Stomach (tissue), 4 donors: ENCODE measurements at regions not wholly inside any gene's neighbourhood (a gene's known extent, or its start where the extent isn't known, plus 50 kb on each side); places are given as distances from the start of the nearest gene placed in this dataset.

ENCODE experiments used
- EP300 ChIP-seq: sonication (generic); formaldehyde crosslinking; IDR thresholded peaks from one replicate; pipeline ENCODE4 v1.6.1; 2017; ENCODE audit warnings: antibody characterized with exemption
- POLR2A ChIP-seq, 4 donors: fragments of 450-650 bp; IDR thresholded peaks; one replicate each; pipeline ENCODE4 v1.6.1; 2016; ENCODE audit warnings: antibody characterized with exemption in 4 of 4, control low read depth in 2 of 4, mild to moderate bottlenecking in 1 of 4, moderate library complexity in 1 of 4
- POLR2AphosphoS5 ChIP-seq, 3 donors: sonication (generic); formaldehyde crosslinking; IDR thresholded peaks; one replicate each; pipeline ENCODE4 v1.6.1; 2016; ENCODE audit warnings: antibody characterized with exemption in 3 of 3
- TF ChIP-seq, protein P1 (sequence below), 7 experiments: fragments of 450-650 bp in 4 of 7; fragments of 200-600 bp in 3 of 7; sonication (generic) in 3 of 7; IDR thresholded peaks; one replicate each; pipeline ENCODE4 v1.5.1; 2016 to 2019; ENCODE audit warnings: antibody characterized with exemption in 7 of 7, control low read depth in 2 of 7, mild to moderate bottlenecking in 1 of 7

DNA sequence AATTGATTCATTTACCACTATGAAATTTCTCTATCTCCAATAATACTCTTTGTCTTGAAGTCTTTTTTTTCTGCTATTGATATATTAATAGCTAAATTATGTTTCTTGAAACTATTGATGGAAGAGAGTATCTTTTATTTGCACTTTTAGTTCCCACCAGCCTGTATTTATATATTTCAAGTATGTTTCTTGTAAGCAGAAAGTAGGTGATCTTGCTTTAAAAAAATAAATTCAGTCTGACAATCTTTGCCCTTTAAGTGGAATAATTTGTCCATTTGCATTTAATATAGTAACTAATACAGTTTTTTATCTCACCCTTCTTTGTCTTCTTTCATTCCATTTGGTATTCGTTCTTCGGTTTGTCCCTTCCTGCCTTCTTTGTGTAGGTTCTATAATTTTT is 790.5 kb downstream of the MCTP2 start:
- TF ChIP-seq, protein P1, sequence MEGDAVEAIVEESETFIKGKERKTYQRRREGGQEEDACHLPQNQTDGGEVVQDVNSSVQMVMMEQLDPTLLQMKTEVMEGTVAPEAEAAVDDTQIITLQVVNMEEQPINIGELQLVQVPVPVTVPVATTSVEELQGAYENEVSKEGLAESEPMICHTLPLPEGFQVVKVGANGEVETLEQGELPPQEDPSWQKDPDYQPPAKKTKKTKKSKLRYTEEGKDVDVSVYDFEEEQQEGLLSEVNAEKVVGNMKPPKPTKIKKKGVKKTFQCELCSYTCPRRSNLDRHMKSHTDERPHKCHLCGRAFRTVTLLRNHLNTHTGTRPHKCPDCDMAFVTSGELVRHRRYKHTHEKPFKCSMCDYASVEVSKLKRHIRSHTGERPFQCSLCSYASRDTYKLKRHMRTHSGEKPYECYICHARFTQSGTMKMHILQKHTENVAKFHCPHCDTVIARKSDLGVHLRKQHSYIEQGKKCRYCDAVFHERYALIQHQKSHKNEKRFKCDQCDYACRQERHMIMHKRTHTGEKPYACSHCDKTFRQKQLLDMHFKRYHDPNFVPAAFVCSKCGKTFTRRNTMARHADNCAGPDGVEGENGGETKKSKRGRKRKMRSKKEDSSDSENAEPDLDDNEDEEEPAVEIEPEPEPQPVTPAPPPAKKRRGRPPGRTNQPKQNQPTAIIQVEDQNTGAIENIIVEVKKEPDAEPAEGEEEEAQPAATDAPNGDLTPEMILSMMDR (IDR thresholded peaks at IDR 0.05) = no peak
- TF ChIP-seq EP300 (no peak), POLR2A (IDR thresholded peaks at IDR 0.05) (no peak), POLR2AphosphoS5 (IDR thresholded peaks at IDR 0.05) (no peak)
